GM20000 (cell line): ENCODE measurements at regions not wholly inside any gene's neighbourhood (a gene's known extent, or its start where the extent isn't known, plus 50 kb on each side); places are given as distances from the start of the nearest gene placed in this dataset.

Source experiments
- DNase-seq: peaks from one replicate; pipeline ENCODE4 v3.0.0; 2012; ENCODE audit warnings: low spot score
- TF ChIP-seq, protein P1 (sequence below): IDR thresholded peaks from 2 replicates; pipeline ENCODE4 v1.5.1; 2012; ENCODE audit warnings: mild to moderate bottlenecking, control low read depth; ENCODE audit errors: extremely low read depth, missing control alignments

- TF ChIP-seq, protein P1, sequence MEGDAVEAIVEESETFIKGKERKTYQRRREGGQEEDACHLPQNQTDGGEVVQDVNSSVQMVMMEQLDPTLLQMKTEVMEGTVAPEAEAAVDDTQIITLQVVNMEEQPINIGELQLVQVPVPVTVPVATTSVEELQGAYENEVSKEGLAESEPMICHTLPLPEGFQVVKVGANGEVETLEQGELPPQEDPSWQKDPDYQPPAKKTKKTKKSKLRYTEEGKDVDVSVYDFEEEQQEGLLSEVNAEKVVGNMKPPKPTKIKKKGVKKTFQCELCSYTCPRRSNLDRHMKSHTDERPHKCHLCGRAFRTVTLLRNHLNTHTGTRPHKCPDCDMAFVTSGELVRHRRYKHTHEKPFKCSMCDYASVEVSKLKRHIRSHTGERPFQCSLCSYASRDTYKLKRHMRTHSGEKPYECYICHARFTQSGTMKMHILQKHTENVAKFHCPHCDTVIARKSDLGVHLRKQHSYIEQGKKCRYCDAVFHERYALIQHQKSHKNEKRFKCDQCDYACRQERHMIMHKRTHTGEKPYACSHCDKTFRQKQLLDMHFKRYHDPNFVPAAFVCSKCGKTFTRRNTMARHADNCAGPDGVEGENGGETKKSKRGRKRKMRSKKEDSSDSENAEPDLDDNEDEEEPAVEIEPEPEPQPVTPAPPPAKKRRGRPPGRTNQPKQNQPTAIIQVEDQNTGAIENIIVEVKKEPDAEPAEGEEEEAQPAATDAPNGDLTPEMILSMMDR, result no peak
- DNase-seq, result no peak
Measured at GRCh38 chr4:123455360-123455759, 58.8 kb downstream of the SPRY1 start.

DNA sequence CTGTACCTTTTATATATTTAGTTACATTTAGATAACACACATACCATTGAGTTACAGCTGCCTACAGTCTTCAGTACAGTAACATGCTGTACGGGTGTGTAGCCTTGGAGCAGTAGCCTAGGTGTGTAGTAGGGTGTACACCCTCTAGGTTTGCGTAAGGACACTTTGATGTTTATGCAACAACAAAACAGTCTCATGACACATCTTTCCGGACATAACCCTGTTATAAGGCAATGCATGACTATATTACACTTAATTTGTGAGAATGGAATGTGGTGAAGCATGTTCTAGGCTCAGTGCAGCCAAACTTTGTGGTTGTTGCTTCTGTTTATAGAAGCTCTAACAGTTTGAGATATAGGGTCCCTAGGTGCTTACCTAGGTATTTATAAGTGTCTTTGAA lies 65.4 kb downstream of the SPRY1 start:
- no peak for DNase-seq
- TF ChIP-seq, protein P1, result no peak

GRCh38 chr4:123463869-123464268 lies 67.3 kb downstream of the SPRY1 start:
- DNase-seq, result no peak
- TF ChIP-seq, protein P1, result no peak

DNA sequence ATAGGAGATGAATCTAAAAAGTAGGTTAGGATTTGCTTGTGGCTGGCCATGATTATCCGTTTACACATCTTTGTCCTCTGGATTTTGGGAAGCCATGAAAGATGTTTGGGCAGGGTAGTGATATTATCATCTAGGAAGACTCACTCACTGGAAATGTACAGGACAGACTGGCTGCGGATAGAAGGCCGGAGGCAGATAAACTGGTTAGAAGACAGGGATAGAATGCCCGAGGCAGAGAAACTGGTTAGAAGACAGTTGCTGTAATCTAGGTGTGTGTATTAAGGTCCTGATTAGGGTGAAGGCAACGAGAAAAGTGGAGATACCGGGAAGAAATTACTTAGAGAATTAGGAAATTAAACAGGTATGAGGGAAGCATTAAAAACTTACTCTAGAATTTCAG lies 68.8 kb downstream of the SPRY1 start:
- TF ChIP-seq, protein P1, result no peak
- DNase-seq, result no peak

DNA sequence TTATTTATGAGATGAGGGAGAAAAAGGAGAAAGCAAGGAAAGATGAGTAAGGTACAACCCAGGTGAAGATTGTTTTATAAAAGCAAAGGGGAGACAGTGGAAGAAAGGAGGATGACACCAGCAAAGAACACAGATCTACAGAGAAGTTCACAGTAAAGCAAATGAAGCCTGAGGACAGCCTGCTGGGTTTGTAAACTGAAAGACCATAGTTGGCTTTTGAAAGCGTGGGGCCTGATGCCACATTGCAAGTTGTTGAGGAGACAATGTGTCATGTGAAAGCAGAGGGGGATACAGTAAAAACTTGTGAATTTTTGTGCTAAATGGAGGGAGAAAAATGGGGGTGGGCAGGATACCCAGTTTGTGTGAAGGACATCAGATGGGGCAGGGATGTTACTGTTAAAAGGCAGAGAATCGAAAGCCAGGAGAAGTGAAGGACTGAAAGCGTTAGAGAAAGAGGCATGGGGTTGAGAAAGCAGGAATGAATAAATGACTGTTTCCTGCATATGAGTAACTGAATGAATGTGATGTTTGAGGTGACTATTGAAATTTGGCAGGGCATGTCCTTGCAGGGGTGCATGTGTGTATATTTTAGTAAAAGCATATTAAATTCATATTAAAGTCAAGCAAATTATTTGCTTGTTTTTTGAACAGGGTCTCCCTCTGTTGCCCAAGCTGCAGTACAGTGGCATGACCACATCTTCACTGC lies 69.6 kb downstream of the SPRY1 start:
- DNase-seq, result no peak
- TF ChIP-seq, protein P1, result no peak

- no peak for DNase-seq
Measured at GRCh38 chr4:123468479-123469031, 72.0 kb downstream of the SPRY1 start.

DNA sequence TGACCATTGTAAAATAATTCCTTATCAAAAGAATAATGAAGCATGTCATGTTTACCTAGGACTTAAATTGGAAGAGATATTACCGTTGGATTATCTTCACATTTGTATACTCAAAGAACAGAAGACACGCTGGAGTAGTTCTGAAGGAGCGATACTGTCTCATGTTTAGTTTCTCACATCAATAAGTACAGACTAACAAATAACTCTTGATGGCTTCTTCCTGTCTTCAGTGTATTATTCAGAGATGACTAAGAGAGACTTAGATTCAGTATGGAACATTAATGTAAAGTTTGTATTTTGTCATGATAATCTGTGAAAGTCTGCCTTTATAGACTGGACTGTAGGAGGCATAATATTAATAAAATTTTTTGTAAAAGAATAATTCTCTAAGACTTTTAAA lies 72.7 kb downstream of the SPRY1 start:
- TF ChIP-seq, protein P1, result no peak
- no peak for DNase-seq

More at GRCh38 chr4:123468479-123469031, 72.0 kb downstream of the SPRY1 start:
- TF ChIP-seq, protein P1, result no peak
